Endothelial cell (in vitro differentiated cells): ENCODE measurements at regions not wholly inside any gene's neighbourhood (a gene's known extent, or its start where the extent isn't known, plus 50 kb on each side); places are given as distances from the start of the nearest gene placed in this dataset.
"Not testable (repeated sequence)": the region's sequence is repeated elsewhere in the genome, so short reads cannot be mapped to it uniquely, and the experiment has no call there.

Experiments
- DNase-seq: peaks from one replicate; pipeline ENCODE4 v3.0.0; 2021; ENCODE audit warnings: low spot score
- H3K27ac Mint-ChIP-seq: one replicate; pipeline ENCODE4 v1.8.0; 2021; ENCODE audit warnings: mixed read lengths, inconsistent platforms; ENCODE audit not compliant: unreplicated experiment
- H3K27me3 Mint-ChIP-seq: one replicate; pipeline ENCODE4 v1.8.0; 2021; ENCODE audit warnings: mild to moderate bottlenecking, moderate library complexity, mixed read lengths, inconsistent platforms; ENCODE audit not compliant: unreplicated experiment
- H3K36me3 Mint-ChIP-seq: one replicate; pipeline ENCODE4 v1.8.0; 2021; ENCODE audit warnings: mild to moderate bottlenecking, low read depth, mixed read lengths, inconsistent platforms; ENCODE audit not compliant: unreplicated experiment
- H3K4me1 Mint-ChIP-seq: one replicate; pipeline ENCODE4 v1.8.0; 2021; ENCODE audit warnings: mild to moderate bottlenecking, mixed read lengths, inconsistent platforms; ENCODE audit not compliant: unreplicated experiment
- H3K4me3 Mint-ChIP-seq: one replicate; pipeline ENCODE4 v1.8.0; 2021; ENCODE audit warnings: mild to moderate bottlenecking, mixed read lengths, inconsistent platforms; ENCODE audit not compliant: unreplicated experiment
- H3K9me3 Mint-ChIP-seq: one replicate; pipeline ENCODE4 v1.8.0; 2021; ENCODE audit warnings: mixed read lengths, inconsistent platforms; ENCODE audit not compliant: unreplicated experiment
- CTCF ChIP-seq: fragments of 200-600 bp; sonication (generic); IDR thresholded peaks from one replicate; pipeline ENCODE4 v1.5.0; 2021; ENCODE audit warnings: antibody characterized with exemption; ENCODE audit not compliant: unreplicated experiment

DNA sequence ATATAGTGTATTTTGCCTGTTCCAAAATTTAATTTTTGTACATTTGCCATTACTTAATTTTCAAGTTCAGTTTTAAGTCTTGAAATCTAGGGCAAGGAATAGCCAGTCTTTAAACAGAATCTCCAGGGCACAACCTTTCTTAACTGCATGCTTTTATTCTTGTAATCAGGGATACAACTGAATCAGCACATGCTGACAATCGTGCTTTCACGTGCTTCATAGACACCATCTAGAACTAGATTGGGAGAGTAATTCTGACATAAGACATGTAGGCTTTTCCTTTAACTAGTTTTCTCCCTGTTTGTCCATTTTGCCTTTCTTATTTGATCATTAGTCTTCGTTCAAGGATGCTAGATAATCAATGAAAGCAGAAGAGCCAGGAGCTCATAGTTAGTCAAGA lies 650.4 kb upstream of the CADM2 start:
- no peak for TF ChIP-seq CTCF
- H3K4me1 Mint-ChIP-seq: no peaks in the 10 kb centered on the region
- no peaks in the 10 kb centered on the region for H3K9me3 Mint-ChIP-seq
- H3K27ac Mint-ChIP-seq: no peak overlapping the region
- H3K27me3 Mint-ChIP-seq: no peaks in the 10 kb centered on the region
- H3K36me3 Mint-ChIP-seq: no peaks in the 10 kb centered on the region
- no peak overlapping the region for H3K4me3 Mint-ChIP-seq
- no peak for DNase-seq

DNA sequence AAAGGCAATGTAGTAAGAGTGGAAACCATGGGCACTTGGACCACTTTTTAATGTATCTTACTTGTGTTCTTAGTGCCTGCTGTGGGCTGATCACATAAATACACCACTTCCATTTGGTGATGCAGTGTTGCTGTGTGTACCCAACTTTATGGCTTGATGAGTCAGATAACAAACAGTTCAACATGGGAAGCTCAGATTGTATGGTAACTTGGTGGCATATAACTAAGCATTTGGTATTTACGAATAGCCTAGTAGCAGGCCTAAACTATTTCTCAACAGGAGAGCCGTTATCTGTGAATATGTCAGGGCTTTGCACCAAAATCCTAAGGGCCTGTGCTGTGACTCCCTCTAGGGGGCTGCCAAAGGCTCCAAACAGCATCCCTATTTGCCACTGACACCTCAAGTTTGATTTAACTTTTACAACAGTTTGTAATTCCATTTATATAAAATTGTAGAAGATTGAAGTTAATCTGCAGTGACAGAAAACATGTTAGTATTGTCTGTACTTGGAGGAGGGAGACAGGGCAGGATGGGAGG lies 640.4 kb upstream of the CADM2 start:
- DNase-seq: no peak
- H3K9me3 Mint-ChIP-seq: no peaks in the 10 kb centered on the region
- no peak for TF ChIP-seq CTCF
- H3K36me3 Mint-ChIP-seq: no peaks in the 10 kb centered on the region
- H3K27ac Mint-ChIP-seq: no peak overlapping the region
- H3K4me3 Mint-ChIP-seq: no peak overlapping the region
- no peaks in the 10 kb centered on the region for H3K27me3 Mint-ChIP-seq
- H3K4me1 Mint-ChIP-seq: peaks cover 2% of the 10 kb centered on the region

DNA sequence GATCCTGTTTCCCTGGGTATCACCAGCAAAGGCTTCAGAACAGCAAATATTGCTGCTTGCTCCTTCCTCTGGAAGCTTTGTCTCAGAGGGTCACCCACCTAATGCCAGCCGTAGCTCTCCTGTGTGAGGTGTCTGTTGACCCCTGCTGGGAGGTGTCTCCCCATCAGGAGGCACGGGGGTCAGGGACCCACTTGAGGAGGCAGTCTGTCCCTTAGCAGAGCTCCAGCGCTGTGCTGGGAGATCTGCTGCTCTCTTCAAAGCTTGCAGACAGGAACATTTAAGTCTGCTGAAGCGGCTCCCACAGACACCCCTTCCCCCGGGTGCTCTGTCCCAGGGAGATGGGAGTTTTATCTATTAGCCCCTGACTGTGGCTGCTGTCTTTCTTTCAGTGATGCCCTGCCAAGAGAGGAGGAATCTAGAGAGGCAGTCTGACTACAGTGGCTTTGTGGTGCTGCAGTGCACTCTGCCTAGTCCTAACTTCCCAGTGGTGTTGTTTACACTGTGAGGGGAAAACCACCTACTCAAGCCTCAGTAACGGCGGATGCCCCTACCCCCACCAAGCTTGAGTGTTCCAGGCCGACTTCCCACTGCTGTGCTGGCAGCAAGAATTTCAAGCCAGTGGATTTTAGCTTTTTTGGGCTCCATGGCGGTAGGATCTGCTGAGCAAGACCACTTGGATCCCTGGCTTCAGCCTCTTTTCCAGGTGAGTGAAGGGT lies 593.1 kb upstream of the CADM2 start:
- not testable (repeated sequence) for H3K4me1 Mint-ChIP-seq, H3K4me3 Mint-ChIP-seq, H3K9me3 Mint-ChIP-seq

More for the DNA sequence above, 593.1 kb upstream of the CADM2 start:
- DNase-seq, H3K27ac Mint-ChIP-seq, H3K36me3 Mint-ChIP-seq, H3K27me3 Mint-ChIP-seq: not testable (repeated sequence)
